ENCODE measurements at regions not wholly inside any gene's neighbourhood (a gene's known extent, or its start where the extent isn't known, plus 50 kb on each side); places are given as distances from the start of the nearest gene placed in this dataset.

DNA sequence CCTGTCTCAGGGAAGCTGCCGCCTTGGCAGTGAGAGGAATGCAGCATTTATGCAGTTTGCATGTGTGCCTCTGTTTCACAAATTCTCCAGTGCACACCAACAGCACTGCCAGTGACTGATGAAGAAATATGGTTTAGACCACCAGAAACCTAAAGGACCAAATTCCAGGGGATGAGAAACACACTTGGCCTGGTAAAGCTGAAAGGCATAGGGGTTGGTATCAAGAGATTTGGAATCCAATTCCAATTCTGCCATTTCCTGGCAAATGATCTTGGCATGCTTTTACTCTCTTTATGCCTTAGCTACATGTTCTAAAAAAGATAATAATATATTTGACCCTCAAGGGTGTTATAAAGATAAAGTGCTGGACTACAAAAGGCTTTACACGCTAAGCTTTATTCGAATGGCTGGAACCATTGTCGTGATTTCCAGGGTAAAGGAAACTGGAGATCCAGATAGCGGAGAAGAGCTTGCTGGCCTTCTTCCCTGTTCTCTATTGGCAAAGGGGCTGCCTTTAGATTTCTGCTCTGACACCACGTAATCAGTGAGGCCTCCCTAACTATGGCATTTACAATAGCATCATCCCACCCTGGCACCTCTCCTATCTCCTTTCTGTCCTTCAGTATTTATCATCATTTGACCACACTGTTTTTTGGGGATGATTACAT is 359.8 kb upstream of the ASIC2 start:
- TF ChIP-seq GATA3 (IDR thresholded peaks at IDR 0.05; ENCODE audit: low read depth, low read length) = no peak
- no peak for TF ChIP-seq GATA2 (IDR thresholded peaks at IDR 0.05; ENCODE audit: low read depth, low read length)
